ENCODE measurements at regions not wholly inside any gene's neighbourhood (a gene's known extent, or its start where the extent isn't known, plus 50 kb on each side); places are given as distances from the start of the nearest gene placed in this dataset.

- H3K9ac ChIP-seq (ENCODE audit: low read depth in 1 of 2, low read length in 2 of 2) = no peak overlapping the region
- no peaks in the 10 kb centered on the region for H3K36me3 ChIP-seq (ENCODE audit: control insufficient read depth in 4 of 4, insufficient read depth in 3 of 4, low read depth in 1 of 4, low read length in 3 of 4)
- H3K9me3 ChIP-seq (ENCODE audit: control insufficient read depth in 4 of 4, low read length in 3 of 4) = no peaks in the 10 kb centered on the region
- no peaks in the 10 kb centered on the region for H3K27me3 ChIP-seq (ENCODE audit: control insufficient read depth in 4 of 4, insufficient read depth in 4 of 4, low read length in 3 of 4)
- TF ChIP-seq JUND (IDR thresholded peaks at IDR 0.05) (no peak), TAF1 (conservative IDR thresholded peaks at IDR 0.05) (no peak), RXRA (IDR thresholded peaks at IDR 0.05) (no peak), SP1 (IDR thresholded peaks at IDR 0.05) (no peak), FOXA1 (IDR thresholded peaks at IDR 0.05) (no peak), EGR1 (IDR thresholded peaks at IDR 0.05; ENCODE audit: low read depth in 2 of 2) (no peak), REST (IDR thresholded peaks at IDR 0.05) (no peak), FOXA2 (IDR thresholded peaks at IDR 0.05) (no peak), HNF4G (IDR thresholded peaks at IDR 0.05) (no peak), NR2F2 (IDR thresholded peaks at IDR 0.05) (no peak), ZBTB33 (IDR thresholded peaks at IDR 0.05) (no peak), YY1 (IDR thresholded peaks at IDR 0.05) (no peak), ATF3 (IDR thresholded peaks at IDR 0.05) (no peak), MAX (IDR thresholded peaks at IDR 0.05) (no peak)
- WGBS = 88% methylated on average over 9 of the region's 9 CpGs
- no peak overlapping the region for H3K4me3 ChIP-seq (ENCODE audit: low read depth in 1 of 3, low read length in 3 of 3)
- no peak overlapping the region for H3K27ac ChIP-seq (ENCODE audit: low read depth in 1 of 2, low read length in 2 of 2)
- no peaks in the 10 kb centered on the region for H3K4me1 ChIP-seq (ENCODE audit: control insufficient read depth in 4 of 4, insufficient read depth in 4 of 4, low read length in 3 of 4)
- no peak for DNase-seq (ENCODE audit: low spot score)
Observed at GRCh38 chr1:4126251-4126650, 226.2 kb upstream of the C1orf174 start.

GRCh38 chr1:4126731-4127591, 226.9 kb upstream of the C1orf174 start:
- no peaks in the 10 kb centered on the region for H3K9me3 ChIP-seq (ENCODE audit: control insufficient read depth in 4 of 4, low read length in 3 of 4)
- H3K36me3 ChIP-seq (ENCODE audit: control insufficient read depth in 4 of 4, insufficient read depth in 3 of 4, low read depth in 1 of 4, low read length in 3 of 4) = no peaks in the 10 kb centered on the region
- no peak overlapping the region for H3K27ac ChIP-seq (ENCODE audit: low read depth in 1 of 2, low read length in 2 of 2)
- H3K4me1 ChIP-seq (ENCODE audit: control insufficient read depth in 4 of 4, insufficient read depth in 4 of 4, low read length in 3 of 4) = no peaks in the 10 kb centered on the region
- WGBS = 83% methylated on average over 20 of the region's 20 CpGs
- DNase-seq (ENCODE audit: low spot score) = no peak
- no peaks in the 10 kb centered on the region for H3K27me3 ChIP-seq (ENCODE audit: control insufficient read depth in 4 of 4, insufficient read depth in 4 of 4, low read length in 3 of 4)
- no peak overlapping the region for H3K4me3 ChIP-seq (ENCODE audit: low read depth in 1 of 3, low read length in 3 of 3)
- TF ChIP-seq FOXA2 (IDR thresholded peaks at IDR 0.05) = no peak
- H3K9ac ChIP-seq (ENCODE audit: low read depth in 1 of 2, low read length in 2 of 2) = no peak overlapping the region
